IMR-90 (cell line): ENCODE measurements at regions not wholly inside any gene's neighbourhood (a gene's known extent, or its start where the extent isn't known, plus 50 kb on each side); places are given as distances from the start of the nearest gene placed in this dataset.

Experiments used
- ATAC-seq: fragments of 200-7000 bp; cut with Tn5 transposase; 2 replicates; pipeline ENCODE4 v1.9.1; 2020; ENCODE audit warnings: low read depth, mild to moderate bottlenecking, moderate library complexity
- BruUV-seq: library from RNA; stranded (reverse); fragments of 400-500 nt; replicated peaks from 2 replicates; lab custom pipeline; 2021; lab: Mats Ljungman, UMichigan
- CTCF ChIA-PET: fragments of 300-600 bp; formaldehyde crosslinking; extraction: SDS; loops from one replicate; lab custom pipeline; 2021; ENCODE audit warnings: antibody characterized with exemption; lab: Yijun Ruan, JAX
- POLR2A ChIA-PET: fragments of 300-600 bp; sonication (Branson Sonifier 250); formaldehyde crosslinking; loops from one replicate; lab custom pipeline; 2022; ENCODE audit warnings: antibody characterized with exemption; ENCODE audit not compliant: unreplicated experiment; lab: Charles Lee
- DNase-seq: peaks from one replicate; pipeline ENCODE4 v3.0.0; 2013
- H2AFZ ChIP-seq: replicated peaks from 2 replicates; pipeline ENCODE3; 2013; ENCODE audit warnings: low read length, mild to moderate bottlenecking; ENCODE audit not compliant: poor library complexity
- H2AK5ac ChIP-seq: 2 replicates; pipeline ENCODE4 v1.6.1; 2013; ENCODE audit warnings: low read depth, low read length, inconsistent platforms
- H2AK9ac ChIP-seq: replicated peaks from 2 replicates; pipeline ENCODE3; 2013; ENCODE audit warnings: mild to moderate bottlenecking, low read depth, low read length, moderate library complexity; ENCODE audit not compliant: poor library complexity
- H2BK120ac ChIP-seq: 2 replicates; pipeline ENCODE4 v1.6.1; 2013; ENCODE audit warnings: low read depth, low read length, inconsistent platforms
- H2BK15ac ChIP-seq: 3 replicates; pipeline ENCODE4 v1.6.1; 2013; ENCODE audit warnings: low read depth, low read length, inconsistent platforms
- H2BK20ac ChIP-seq: 2 replicates; pipeline ENCODE4 v1.6.1; 2013; ENCODE audit warnings: low read depth, mild to moderate bottlenecking, inconsistent platforms, low read length, moderate library complexity
- H2BK5ac ChIP-seq: 2 replicates; pipeline ENCODE4 v1.6.1; 2013; ENCODE audit warnings: mild to moderate bottlenecking, low read depth, low read length, inconsistent platforms; ENCODE audit not compliant: poor library complexity, severe bottlenecking
- H3K14ac ChIP-seq: replicated peaks from 2 replicates; pipeline ENCODE4 v1.6.1; 2013; ENCODE audit warnings: low read depth, low read length, inconsistent platforms
- H3K18ac ChIP-seq: 2 replicates; pipeline ENCODE4 v1.6.1; 2013; ENCODE audit warnings: low read depth, low read length, control low read depth
- H3K23ac ChIP-seq: 2 replicates; pipeline ENCODE4 v1.6.1; 2013; ENCODE audit warnings: low read depth, low read length, inconsistent platforms
- H3K27ac ChIP-seq: 2 replicates; pipeline ENCODE4 v1.5.1; 2013; ENCODE audit warnings: mild to moderate bottlenecking, control low read depth, low read length; ENCODE audit not compliant: insufficient read depth
- H3K27me3 ChIP-seq: 2 replicates; pipeline ENCODE4 v1.6.1; 2013; ENCODE audit warnings: low read length; ENCODE audit not compliant: control insufficient read depth, insufficient read depth
- H3K36me3 ChIP-seq: 2 replicates; pipeline ENCODE4 v1.6.1; 2013; ENCODE audit warnings: low read length, mixed read lengths; ENCODE audit not compliant: control insufficient read depth, insufficient read depth
- H3K4ac ChIP-seq: 2 replicates; pipeline ENCODE4 v1.6.1; 2013; ENCODE audit warnings: low read depth, low read length, inconsistent platforms
- H3K4me1 ChIP-seq: 2 replicates; pipeline ENCODE4 v1.6.1; 2013; ENCODE audit warnings: low read length, mixed read lengths; ENCODE audit not compliant: control insufficient read depth, insufficient read depth
- H3K4me2 ChIP-seq: 2 replicates; pipeline ENCODE4 v1.6.1; 2013; ENCODE audit warnings: low read depth, mild to moderate bottlenecking, control low read depth, low read length, moderate library complexity
- H3K4me3 ChIP-seq: 2 replicates; pipeline ENCODE4 v1.5.1; 2013; ENCODE audit warnings: low read depth, mild to moderate bottlenecking, control low read depth, low read length, moderate library complexity; ENCODE audit not compliant: insufficient read depth
- H3K56ac ChIP-seq: 2 replicates; pipeline ENCODE4 v1.6.1; 2013; ENCODE audit warnings: low read length, inconsistent platforms; ENCODE audit not compliant: insufficient read depth; ENCODE audit errors: extremely low read depth
- H3K79me1 ChIP-seq, 2 experiments: 2 replicates each; pipeline ENCODE4 v1.6.1; 2013; ENCODE audit warnings: low read length in 2 of 2, inconsistent platforms in 1 of 2, low read depth in 1 of 2
- H3K9ac ChIP-seq: 2 replicates; pipeline ENCODE4 v1.6.1; 2013; ENCODE audit warnings: low read depth, low read length, control low read depth
- H3K9me1 ChIP-seq: 2 replicates; pipeline ENCODE4 v1.6.1; 2013; ENCODE audit warnings: low read length, inconsistent platforms; ENCODE audit not compliant: insufficient read depth
- H3K9me3 ChIP-seq: 2 replicates; pipeline ENCODE4 v1.6.1; 2013; ENCODE audit warnings: low read length; ENCODE audit not compliant: control insufficient read depth, insufficient read depth
- H4K20me1 ChIP-seq: 2 replicates; pipeline ENCODE4 v1.6.1; 2013; ENCODE audit warnings: low read length, inconsistent platforms; ENCODE audit not compliant: insufficient read depth
- H4K5ac ChIP-seq: 2 replicates; pipeline ENCODE4 v1.6.1; 2013; ENCODE audit warnings: mild to moderate bottlenecking, low read depth, low read length, control low read depth
- H4K8ac ChIP-seq, 2 experiments: 2 replicates each; pipeline ENCODE4 v1.6.1; 2013; ENCODE audit warnings: low read depth in 2 of 2, low read length in 2 of 2, control low read depth in 1 of 2, inconsistent platforms in 1 of 2
- H4K91ac ChIP-seq: 2 replicates; pipeline ENCODE4 v1.6.1; 2013; ENCODE audit warnings: low read depth, low read length, inconsistent platforms; ENCODE audit not compliant: insufficient read depth
- CEBPB ChIP-seq: IDR thresholded peaks from 2 replicates; pipeline ENCODE4 v1.6.1; 2012; ENCODE audit warnings: low read depth, low read length, improper control_type of control experiment
- CHD1 ChIP-seq: IDR thresholded peaks from 2 replicates; pipeline ENCODE4 v1.6.1; 2012; ENCODE audit warnings: low read depth, low read length, improper control_type of control experiment
- CTCF ChIP-seq: conservative IDR thresholded peaks from 2 replicates; pipeline ENCODE4 v1.5.1; 2012; ENCODE audit warnings: mild to moderate bottlenecking, low read depth, low read length, improper control_type of control experiment
- FOS ChIP-seq: fragments of 150-350 bp; IDR thresholded peaks from 2 replicates; pipeline ENCODE4 v1.6.1; 2016; ENCODE audit warnings: low read depth, low read length
- MAZ ChIP-seq: IDR thresholded peaks from 2 replicates; pipeline ENCODE4 v1.6.1; 2012; ENCODE audit warnings: low read depth, mild to moderate bottlenecking, low read length, improper control_type of control experiment, moderate library complexity, borderline replicate concordance
- NFE2L2 ChIP-seq: fragments of 150-350 bp; IDR thresholded peaks from 2 replicates; pipeline ENCODE4 v1.6.1; 2016; ENCODE audit warnings: low read depth, mild to moderate bottlenecking, low read length
- RAD21 ChIP-seq: IDR thresholded peaks from 2 replicates; pipeline ENCODE4 v1.6.1; 2012; ENCODE audit warnings: low read length, improper control_type of control experiment
- RCOR1 ChIP-seq: IDR thresholded peaks from 2 replicates; pipeline ENCODE4 v1.6.1; 2012; ENCODE audit warnings: mild to moderate bottlenecking, low read length, improper control_type of control experiment; ENCODE audit not compliant: insufficient replicate concordance
- RFX5 ChIP-seq: IDR thresholded peaks from 2 replicates; pipeline ENCODE4 v1.8.0; 2012; ENCODE audit warnings: low read depth, mild to moderate bottlenecking, low read length, moderate library complexity
- SMC3 ChIP-seq: fragments of 150-350 bp; IDR thresholded peaks from 2 replicates; pipeline ENCODE4 v1.6.1; 2016; ENCODE audit warnings: low read depth, mild to moderate bottlenecking, antibody characterized with exemption, low read length, moderate library complexity
- dilution Hi-C: fragments of 300-500 bp; cut with HindIII; formaldehyde crosslinking; loops from one replicate; pipeline ENCODE4 v1.14.3; 2018; ENCODE audit warnings: low sequenced_read_pairs; ENCODE audit not compliant: unreplicated experiment
- in situ Hi-C: fragments of 300-500 bp; cut with MboI; formaldehyde crosslinking; loops from 3 replicates; pipeline ENCODE4 v1.14.3; 2019; ENCODE audit warnings: low sequenced_read_pairs, inconsistent platforms, mixed read lengths
- intact Hi-C: fragments of 100-400 bp; cut with micrococcal nuclease; formaldehyde crosslinking; loops from 2 replicates; pipeline ENCODE4 v1.10.0; 2022
- TF ChIP-seq, protein P1 (sequence below): fragments of 150-350 bp; IDR thresholded peaks from 2 replicates; pipeline ENCODE4 v1.6.1; 2016; ENCODE audit warnings: low read depth, mild to moderate bottlenecking, low read length, moderate library complexity, borderline replicate concordance
- TF ChIP-seq, protein P2 (sequence below): fragments of 150-350 bp; IDR thresholded peaks from 2 replicates; pipeline ENCODE4 v1.6.1; 2017; ENCODE audit warnings: mild to moderate bottlenecking, antibody characterized with exemption, low read length, low read depth

- TF ChIP-seq SMC3: no peak
- no peak for TF ChIP-seq CTCF
- TF ChIP-seq, protein P1, sequence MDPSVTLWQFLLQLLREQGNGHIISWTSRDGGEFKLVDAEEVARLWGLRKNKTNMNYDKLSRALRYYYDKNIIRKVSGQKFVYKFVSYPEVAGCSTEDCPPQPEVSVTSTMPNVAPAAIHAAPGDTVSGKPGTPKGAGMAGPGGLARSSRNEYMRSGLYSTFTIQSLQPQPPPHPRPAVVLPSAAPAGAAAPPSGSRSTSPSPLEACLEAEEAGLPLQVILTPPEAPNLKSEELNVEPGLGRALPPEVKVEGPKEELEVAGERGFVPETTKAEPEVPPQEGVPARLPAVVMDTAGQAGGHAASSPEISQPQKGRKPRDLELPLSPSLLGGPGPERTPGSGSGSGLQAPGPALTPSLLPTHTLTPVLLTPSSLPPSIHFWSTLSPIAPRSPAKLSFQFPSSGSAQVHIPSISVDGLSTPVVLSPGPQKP: no peak
- no peak for TF ChIP-seq NFE2L2
- TF ChIP-seq FOS: no peak
- no peak for TF ChIP-seq RAD21
- no peak for TF ChIP-seq MAZ
- TF ChIP-seq, protein P2, sequence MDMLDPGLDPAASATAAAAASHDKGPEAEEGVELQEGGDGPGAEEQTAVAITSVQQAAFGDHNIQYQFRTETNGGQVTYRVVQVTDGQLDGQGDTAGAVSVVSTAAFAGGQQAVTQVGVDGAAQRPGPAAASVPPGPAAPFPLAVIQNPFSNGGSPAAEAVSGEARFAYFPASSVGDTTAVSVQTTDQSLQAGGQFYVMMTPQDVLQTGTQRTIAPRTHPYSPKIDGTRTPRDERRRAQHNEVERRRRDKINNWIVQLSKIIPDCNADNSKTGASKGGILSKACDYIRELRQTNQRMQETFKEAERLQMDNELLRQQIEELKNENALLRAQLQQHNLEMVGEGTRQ: no peak
- no peak for TF ChIP-seq RFX5
- no peak for TF ChIP-seq CHD1
- no peak for TF ChIP-seq CEBPB
- TF ChIP-seq RCOR1: no peak
- Histone ChIP-seq H3K23ac (no peak overlapping the region), H3K56ac (no peak overlapping the region), H3K18ac (no peak overlapping the region), H3K4me2 (no peak overlapping the region), H4K20me1 (no peaks in the 10 kb centered on the region), H3K9me3 (peaks cover 11% of the 10 kb centered on the region), H2AK9ac (no peak overlapping the region), H3K27me3 (no peaks in the 10 kb centered on the region), H3K79me1 (no peaks in the 10 kb centered on the region), H3K4ac (no peak overlapping the region), H2BK20ac (no peak overlapping the region), H3K14ac (no peak overlapping the region), H4K8ac (no peak overlapping the region), H3K9ac (no peak overlapping the region), H3K9me1 (no peaks in the 10 kb centered on the region), H2BK120ac (no peak overlapping the region), H2AK5ac (no peak overlapping the region), H3K36me3 (no peaks in the 10 kb centered on the region), H2AFZ (no peak overlapping the region), H4K91ac (no peak overlapping the region), H3K4me1 (no peaks in the 10 kb centered on the region), H4K5ac (no peak overlapping the region), H3K27ac (no peak overlapping the region), H2BK15ac (no peak overlapping the region), H2BK5ac (no peak overlapping the region), H3K4me3 (no peak overlapping the region)
- no TSS peak for BruUV-seq
- intact Hi-C loops: no loop called here
- DNase-seq (no peak), ATAC-seq (no peak)
- dilution Hi-C loops: no loop called here
- in situ Hi-C loops: no loop called here
- ChIA-PET POLR2A (no interaction called here), CTCF (no interaction called here)
Observed at GRCh38 chr2:140041811-140042210, 1261.6 kb upstream of the NXPH2 start.
